ENCODE measurements at regions not wholly inside any gene's neighbourhood (a gene's known extent, or its start where the extent isn't known, plus 50 kb on each side); places are given as distances from the start of the nearest gene placed in this dataset.

GRCh38 chr9:129471201-129472019, 149.5 kb downstream of the C9orf50 start:
- no peak for DNase-seq

- DNase-seq = no peak
Measured at GRCh38 chr9:129469988-129470316, 150.9 kb downstream of the C9orf50 start.

GRCh38 chr9:129469188-129469987, 151.5 kb downstream of the C9orf50 start:
- DNase-seq = no peak

GRCh38 chr9:129467739-129468666, 152.9 kb downstream of the C9orf50 start:
- DNase-seq = no peak

GRCh38 chr9:129467004-129467588, 153.8 kb downstream of the C9orf50 start:
- DNase-seq = no peak

GRCh38 chr9:129465834-129466535, 154.9 kb downstream of the C9orf50 start:
- no peak for DNase-seq

- DNase-seq = no peak
Measured at GRCh38 chr9:129464972-129465833, 155.7 kb downstream of the C9orf50 start.

GRCh38 chr9:129463994-129464393, 156.9 kb downstream of the C9orf50 start:
- DNase-seq = no peak

- no peak for DNase-seq
Measured at GRCh38 chr9:129463477-129463876, 157.4 kb downstream of the C9orf50 start.

GRCh38 chr9:129462360-129462759, 158.5 kb downstream of the C9orf50 start:
- no peak for DNase-seq

- DNase-seq = peak; percentile 96
Measured at GRCh38 chr9:129460323-129461261, 160.3 kb downstream of the C9orf50 start.

- DNase-seq = peak; percentile 69
Measured at GRCh38 chr9:129459547-129460322, 161.2 kb downstream of the C9orf50 start.

GRCh38 chr9:129458663-129459546, 162.0 kb downstream of the C9orf50 start:
- peak; percentile 85 for DNase-seq

- DNase-seq = peak; percentile 44
Measured at GRCh38 chr9:129458155-129458661, 162.7 kb downstream of the C9orf50 start.

- no peak for DNase-seq
Measured at GRCh38 chr9:129457325-129457779, 163.5 kb downstream of the C9orf50 start.

GRCh38 chr9:129456549-129457324, 164.2 kb downstream of the C9orf50 start:
- no peak for DNase-seq
